HEK293 (cell line): ENCODE measurements at regions not wholly inside any gene's neighbourhood (a gene's known extent, or its start where the extent isn't known, plus 50 kb on each side); places are given as distances from the start of the nearest gene placed in this dataset.

Source experiments
- CTCF ChIA-PET: fragments of 350-600 bp; formaldehyde crosslinking; extraction: SDS; loops from one replicate; lab custom pipeline; 2021; ENCODE audit warnings: antibody characterized with exemption; lab: Yijun Ruan, JAX
- POLR2A ChIA-PET: fragments of 300-600 bp; formaldehyde crosslinking; extraction: SDS; loops from one replicate; lab custom pipeline; 2020; ENCODE audit warnings: antibody characterized with exemption, inconsistent platforms; lab: Yijun Ruan, JAX
- H3K27ac ChIP-seq: fragments of 200-500 bp; sonication (Bioruptor generic); 2 replicates; pipeline ENCODE4 v1.5.1; 2014; ENCODE audit warnings: low read depth, low read length, control low read depth, inconsistent platforms; ENCODE audit errors: extremely low read depth
- H3K36me3 ChIP-seq, 2 experiments: fragments of 200-500 bp in 1 of 2; sonication (Bioruptor generic) in 1 of 2; 1 replicate in 1 of 2; 2 replicates in 1 of 2; pipeline ENCODE4 v1.5.1; 2014 to 2017; ENCODE audit warnings: inconsistent platforms in 2 of 2, low read length in 2 of 2; ENCODE audit not compliant: control insufficient read depth in 2 of 2, insufficient read depth in 1 of 2
- H3K4me1 ChIP-seq: fragments of 200-500 bp; sonication (Bioruptor generic); 2 replicates; pipeline ENCODE4 v1.5.1; 2014; ENCODE audit warnings: mild to moderate bottlenecking, low read length, inconsistent platforms; ENCODE audit not compliant: control insufficient read depth, insufficient read depth
- H3K4me3 ChIP-seq: 2 replicates; pipeline ENCODE4 v1.5.1; 2011; ENCODE audit warnings: low read depth, mild to moderate bottlenecking, control low read depth, low read length, moderate library complexity
- H3K9me3 ChIP-seq: fragments of 200-500 bp; sonication (Bioruptor generic); 2 replicates; pipeline ENCODE4 v1.5.1; 2014; ENCODE audit warnings: low read depth, low read length, inconsistent platforms; ENCODE audit not compliant: control insufficient read depth, insufficient read depth
- MZF1 ChIP-seq: fragments of 450-650 bp; formaldehyde crosslinking; IDR thresholded peaks from 2 replicates; pipeline ENCODE4 v1.5.1; 2017; ENCODE audit warnings: missing biosample characterization, missing genetic modification characterization, borderline replicate concordance
- RBAK ChIP-seq: fragments of 450-650 bp; formaldehyde crosslinking; IDR thresholded peaks from 2 replicates; pipeline ENCODE4 v1.5.1; 2016; ENCODE audit warnings: missing biosample characterization, missing genetic modification characterization
- SP3 ChIP-seq: fragments of 450-650 bp; formaldehyde crosslinking; IDR thresholded peaks from 2 replicates; pipeline ENCODE4 v1.5.1; 2016; ENCODE audit warnings: missing biosample characterization, missing genetic modification characterization
- ZBTB1 ChIP-seq: fragments of 450-650 bp; formaldehyde crosslinking; IDR thresholded peaks from 2 replicates; pipeline ENCODE4 v1.5.1; 2016; ENCODE audit warnings: missing biosample characterization, missing genetic modification characterization
- ZBTB21 ChIP-seq: fragments of 450-650 bp; formaldehyde crosslinking; IDR thresholded peaks from 2 replicates; pipeline ENCODE4 v1.5.1; 2017; ENCODE audit warnings: missing biosample characterization, missing genetic modification characterization
- ZBTB8A ChIP-seq: fragments of 450-650 bp; formaldehyde crosslinking; IDR thresholded peaks from 2 replicates; pipeline ENCODE4 v1.5.1; 2016; ENCODE audit warnings: missing biosample characterization, missing genetic modification characterization
- ZFP37 ChIP-seq: fragments of 450-650 bp; formaldehyde crosslinking; IDR thresholded peaks from 2 replicates; pipeline ENCODE4 v1.5.1; 2016; ENCODE audit warnings: missing biosample characterization, missing genetic modification characterization
- ZNF138 ChIP-seq: fragments of 450-650 bp; formaldehyde crosslinking; IDR thresholded peaks from 2 replicates; pipeline ENCODE4 v1.5.1; 2016; ENCODE audit warnings: missing biosample characterization, missing genetic modification characterization, borderline replicate concordance
- ZNF157 ChIP-seq: fragments of 450-650 bp; formaldehyde crosslinking; IDR thresholded peaks from 2 replicates; pipeline ENCODE4 v1.5.1; 2016; ENCODE audit warnings: missing biosample characterization, missing genetic modification characterization
- ZNF19 ChIP-seq: fragments of 450-650 bp; formaldehyde crosslinking; IDR thresholded peaks from 2 replicates; pipeline ENCODE4; 2016; ENCODE audit warnings: missing biosample characterization, missing genetic modification characterization, low read depth
- ZNF239 ChIP-seq: fragments of 450-650 bp; formaldehyde crosslinking; IDR thresholded peaks from 2 replicates; pipeline ENCODE4 v1.5.1; 2016; ENCODE audit warnings: missing biosample characterization, missing genetic modification characterization
- ZNF274 ChIP-seq, 2 experiments: fragments of 200-500 bp in 1 of 2; fragments of 450-650 bp in 1 of 2; sonication (Bioruptor generic) in 1 of 2; formaldehyde crosslinking in 1 of 2; IDR thresholded peaks; 2 replicates each; pipeline versions ENCODE4 v1.5.1 to v1.6.1; 2014 to 2016; ENCODE audit warnings: borderline replicate concordance in 1 of 2, inconsistent platforms in 1 of 2, low read length in 1 of 2, missing biosample characterization in 1 of 2, missing genetic modification characterization in 1 of 2
- ZNF302 ChIP-seq: fragments of 450-650 bp; formaldehyde crosslinking; IDR thresholded peaks from 2 replicates; pipeline ENCODE4 v1.5.1; 2016; ENCODE audit warnings: missing biosample characterization, missing genetic modification characterization, low read depth
- ZNF354C ChIP-seq: fragments of 450-650 bp; formaldehyde crosslinking; IDR thresholded peaks from 2 replicates; pipeline ENCODE4 v1.5.1; 2016; ENCODE audit warnings: missing biosample characterization, missing genetic modification characterization, low read depth, borderline replicate concordance
- ZNF423 ChIP-seq: fragments of 450-650 bp; formaldehyde crosslinking; IDR thresholded peaks from 2 replicates; pipeline ENCODE4 v1.5.1; 2016; ENCODE audit warnings: missing biosample characterization, missing genetic modification characterization
- ZNF521 ChIP-seq: fragments of 450-650 bp; formaldehyde crosslinking; IDR thresholded peaks from 2 replicates; pipeline ENCODE4 v1.5.1; 2017; ENCODE audit warnings: missing biosample characterization, mild to moderate bottlenecking, missing genetic modification characterization
- ZNF529 ChIP-seq: fragments of 450-650 bp; formaldehyde crosslinking; IDR thresholded peaks from 2 replicates; pipeline ENCODE4 v1.5.1; 2017; ENCODE audit warnings: missing genetic modification characterization, missing biosample characterization; ENCODE audit not compliant: insufficient replicate concordance
- ZNF544 ChIP-seq: fragments of 450-650 bp; formaldehyde crosslinking; IDR thresholded peaks from 2 replicates; pipeline ENCODE4 v1.5.0; 2017; ENCODE audit warnings: missing biosample characterization, missing genetic modification characterization
- ZNF558 ChIP-seq: fragments of 450-650 bp; formaldehyde crosslinking; IDR thresholded peaks from 2 replicates; pipeline ENCODE4 v1.5.1; 2016; ENCODE audit warnings: missing biosample characterization, missing genetic modification characterization
- ZNF585B ChIP-seq: fragments of 450-650 bp; formaldehyde crosslinking; IDR thresholded peaks from 2 replicates; pipeline ENCODE4 v1.5.1; 2016; ENCODE audit warnings: missing biosample characterization, missing genetic modification characterization
- ZNF596 ChIP-seq: fragments of 450-650 bp; IDR thresholded peaks from 2 replicates; pipeline ENCODE4 v1.5.0; 2018; ENCODE audit warnings: missing biosample characterization, mild to moderate bottlenecking, missing genetic modification characterization, moderate library complexity
- ZNF658 ChIP-seq: fragments of 450-650 bp; formaldehyde crosslinking; IDR thresholded peaks from 2 replicates; pipeline ENCODE4; 2016; ENCODE audit warnings: missing biosample characterization, missing genetic modification characterization
- ZNF76 ChIP-seq: fragments of 450-650 bp; formaldehyde crosslinking; IDR thresholded peaks from 2 replicates; pipeline ENCODE4; 2016; ENCODE audit warnings: low read depth, missing biosample characterization, missing genetic modification characterization, borderline replicate concordance
- ZNF777 ChIP-seq: fragments of 450-650 bp; formaldehyde crosslinking; IDR thresholded peaks from 2 replicates; pipeline ENCODE4 v1.5.1; 2017; ENCODE audit warnings: missing biosample characterization, missing genetic modification characterization, borderline replicate concordance
- TF ChIP-seq, protein P1 (sequence below): fragments of 450-650 bp; IDR thresholded peaks from 2 replicates; pipeline ENCODE4 v1.5.1; 2018; ENCODE audit warnings: missing biosample characterization, mild to moderate bottlenecking, missing genetic modification characterization
- TF ChIP-seq, protein P2 (sequence below): fragments of 450-650 bp; formaldehyde crosslinking; IDR thresholded peaks from 2 replicates; pipeline ENCODE4 v1.5.1; 2016; ENCODE audit warnings: missing biosample characterization, missing genetic modification characterization
- TF ChIP-seq, protein P3 (sequence below): fragments of 450-650 bp; formaldehyde crosslinking; IDR thresholded peaks from 2 replicates; pipeline ENCODE4 v1.5.1; 2017; ENCODE audit warnings: missing biosample characterization, missing genetic modification characterization
- TF ChIP-seq, protein P4 (sequence below): fragments of 450-650 bp; formaldehyde crosslinking; IDR thresholded peaks from 2 replicates; pipeline ENCODE4 v1.5.1; 2016; ENCODE audit warnings: missing biosample characterization, missing genetic modification characterization

DNA sequence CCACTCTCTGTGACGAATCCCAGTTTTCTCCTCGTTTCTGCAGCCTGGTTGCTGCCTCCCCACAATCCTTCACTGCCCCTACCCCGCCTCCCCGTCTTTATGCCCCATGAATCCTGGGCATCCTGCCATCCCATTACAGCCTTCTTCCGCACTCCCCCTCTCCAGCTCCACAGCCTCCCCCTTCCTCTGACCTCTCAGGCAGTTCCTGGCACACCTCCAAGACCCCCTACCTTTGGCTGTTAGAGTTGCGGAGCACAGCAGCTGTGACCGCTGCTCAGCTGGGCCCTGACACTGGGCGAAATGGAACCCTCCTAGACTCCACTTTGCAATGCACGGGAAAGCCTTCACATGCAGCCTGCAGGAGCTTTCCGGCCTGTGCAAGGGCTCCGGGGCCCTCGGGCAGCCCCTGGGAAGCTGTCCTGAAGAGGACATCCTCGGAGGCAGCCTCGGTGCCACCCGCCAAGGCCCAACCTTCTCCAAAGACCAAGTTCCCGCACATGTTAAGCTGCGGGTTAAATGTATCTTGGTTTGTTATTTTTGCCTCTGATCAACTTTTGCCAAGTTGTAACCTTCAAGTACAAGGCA is 400.7 kb upstream of the MKI67 start (continued):
- TF ChIP-seq ZBTB21 (tag by site-specific recombination) (0 out of 2 replicates have a peak, but pooled peaks have one; percentile 24), ZNF658 (tag by site-specific recombination) (no peak), ZNF423 (tag by site-specific recombination) (peak; percentile 83; the same call in 1 of the 2 replicates), ZNF76 (tag by site-specific recombination) (peak; percentile 72), ZNF302 (tag by site-specific recombination) (no peak)
- TF ChIP-seq, protein P1, sequence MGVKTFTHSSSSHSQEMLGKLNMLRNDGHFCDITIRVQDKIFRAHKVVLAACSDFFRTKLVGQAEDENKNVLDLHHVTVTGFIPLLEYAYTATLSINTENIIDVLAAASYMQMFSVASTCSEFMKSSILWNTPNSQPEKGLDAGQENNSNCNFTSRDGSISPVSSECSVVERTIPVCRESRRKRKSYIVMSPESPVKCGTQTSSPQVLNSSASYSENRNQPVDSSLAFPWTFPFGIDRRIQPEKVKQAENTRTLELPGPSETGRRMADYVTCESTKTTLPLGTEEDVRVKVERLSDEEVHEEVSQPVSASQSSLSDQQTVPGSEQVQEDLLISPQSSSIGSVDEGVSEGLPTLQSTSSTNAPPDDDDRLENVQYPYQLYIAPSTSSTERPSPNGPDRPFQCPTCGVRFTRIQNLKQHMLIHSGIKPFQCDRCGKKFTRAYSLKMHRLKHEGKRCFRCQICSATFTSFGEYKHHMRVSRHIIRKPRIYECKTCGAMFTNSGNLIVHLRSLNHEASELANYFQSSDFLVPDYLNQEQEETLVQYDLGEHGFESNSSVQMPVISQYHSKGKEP (tag by site-specific recombination) = 0 out of 2 replicates have a peak, but pooled peaks have one; percentile 9

DNA sequence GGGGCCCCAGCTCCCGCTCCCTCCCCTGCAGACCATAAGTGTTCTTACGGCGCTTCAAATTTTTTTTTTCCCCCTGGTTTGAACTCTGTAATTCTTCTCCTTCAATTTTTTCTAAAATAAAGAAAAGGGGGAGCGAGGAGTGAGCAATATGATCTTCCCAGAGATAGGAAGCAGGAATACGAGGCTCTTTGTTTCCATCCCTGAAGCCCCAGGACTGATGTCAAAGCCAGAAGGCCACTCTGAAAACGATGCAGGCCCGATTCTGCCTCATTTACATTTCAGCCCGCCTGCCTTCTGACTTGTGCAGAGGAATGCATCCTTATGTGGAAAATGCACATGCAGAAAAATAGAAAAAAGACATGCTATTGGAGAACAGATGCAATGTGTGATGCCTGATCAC is 401.5 kb upstream of the MKI67 start:
- no peak for TF ChIP-seq ZFP37 (tag by site-specific recombination)
- TF ChIP-seq ZNF354C = no peak
- TF ChIP-seq ZNF157 = no peak
- TF ChIP-seq, all 188 proteins: peak for 0
- CTCF ChIA-PET = interaction anchor here (5.6 kb wide), 1 partner anchor 259 kb away, joined by 27 read pairs; no protein-coding TSS in a partner anchor
- POLR2A ChIA-PET = no interaction called here
- Histone ChIP-seq H3K4me3 (no peak overlapping the region), H3K27ac (no peak overlapping the region), H3K36me3 (no peaks in the 10 kb centered on the region), H3K9me3 (no peaks in the 10 kb centered on the region), H3K4me1 (peaks cover 17% of the 10 kb centered on the region)

DNA sequence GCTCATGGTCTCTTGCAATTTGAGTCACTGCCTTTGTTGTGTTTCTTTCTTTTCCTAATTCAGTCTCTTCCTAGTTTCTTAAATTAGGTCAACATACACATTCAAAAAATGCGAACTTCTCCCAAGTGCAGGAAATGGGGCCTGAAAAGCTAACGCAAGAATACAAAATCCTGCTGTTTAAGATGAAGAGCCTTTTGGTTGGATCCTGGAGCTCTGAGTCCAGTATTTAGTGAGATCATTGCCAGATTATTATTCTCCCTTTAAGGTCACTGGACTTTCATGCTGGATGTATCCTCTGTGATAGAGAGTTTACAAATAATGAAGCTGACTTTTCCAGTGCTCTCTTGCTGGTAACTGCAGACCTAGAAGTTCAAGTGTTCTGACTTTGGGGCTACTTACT is 401.9 kb upstream of the MKI67 start:
- Histone ChIP-seq H3K36me3 (no peaks in the 10 kb centered on the region), H3K4me1 (peaks cover 17% of the 10 kb centered on the region), H3K4me3 (no peak overlapping the region), H3K27ac (no peak overlapping the region), H3K9me3 (no peaks in the 10 kb centered on the region)
- TF ChIP-seq ZNF777 (tag by site-specific recombination) (no peak), SP3 (tag by site-specific recombination) (no peak), RBAK (no peak), ZNF274 (IDR thresholded peaks at IDR 0.05; ENCODE audit: low read length) (no peak), ZNF274 (tag by site-specific recombination; IDR thresholded peaks at IDR 0.05; ENCODE audit: borderline replicate concordance) (no peak), ZNF521 (tag by site-specific recombination) (no peak), ZNF585B (tag by site-specific recombination) (no peak), ZNF558 (tag by site-specific recombination) (no peak), ZBTB1 (tag by site-specific recombination) (no peak), ZNF529 (tag by site-specific recombination) (no peak), ZNF596 (no peak), ZBTB8A (tag by site-specific recombination) (no peak), ZNF138 (tag by site-specific recombination) (no peak), MZF1 (tag by site-specific recombination) (no peak), ZNF239 (tag by site-specific recombination) (no peak), ZNF19 (tag by site-specific recombination) (no peak), ZNF544 (tag by site-specific recombination) (no peak)
- TF ChIP-seq, protein P2, sequence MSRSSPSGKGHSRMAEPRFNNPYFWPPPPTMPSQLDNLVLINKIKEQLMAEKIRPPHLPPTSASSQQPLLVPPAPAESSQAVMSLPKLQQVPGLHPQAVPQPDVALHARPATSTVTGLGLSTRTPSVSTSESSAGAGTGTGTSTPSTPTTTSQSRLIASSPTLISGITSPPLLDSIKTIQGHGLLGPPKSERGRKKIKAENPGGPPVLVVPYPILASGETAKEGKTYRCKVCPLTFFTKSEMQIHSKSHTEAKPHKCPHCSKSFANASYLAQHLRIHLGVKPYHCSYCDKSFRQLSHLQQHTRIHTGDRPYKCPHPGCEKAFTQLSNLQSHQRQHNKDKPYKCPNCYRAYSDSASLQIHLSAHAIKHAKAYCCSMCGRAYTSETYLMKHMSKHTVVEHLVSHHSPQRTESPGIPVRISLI = no peak
- TF ChIP-seq, protein P3, sequence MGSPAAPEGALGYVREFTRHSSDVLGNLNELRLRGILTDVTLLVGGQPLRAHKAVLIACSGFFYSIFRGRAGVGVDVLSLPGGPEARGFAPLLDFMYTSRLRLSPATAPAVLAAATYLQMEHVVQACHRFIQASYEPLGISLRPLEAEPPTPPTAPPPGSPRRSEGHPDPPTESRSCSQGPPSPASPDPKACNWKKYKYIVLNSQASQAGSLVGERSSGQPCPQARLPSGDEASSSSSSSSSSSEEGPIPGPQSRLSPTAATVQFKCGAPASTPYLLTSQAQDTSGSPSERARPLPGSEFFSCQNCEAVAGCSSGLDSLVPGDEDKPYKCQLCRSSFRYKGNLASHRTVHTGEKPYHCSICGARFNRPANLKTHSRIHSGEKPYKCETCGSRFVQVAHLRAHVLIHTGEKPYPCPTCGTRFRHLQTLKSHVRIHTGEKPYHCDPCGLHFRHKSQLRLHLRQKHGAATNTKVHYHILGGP (tag by site-specific recombination) = no peak
- TF ChIP-seq, protein P4, sequence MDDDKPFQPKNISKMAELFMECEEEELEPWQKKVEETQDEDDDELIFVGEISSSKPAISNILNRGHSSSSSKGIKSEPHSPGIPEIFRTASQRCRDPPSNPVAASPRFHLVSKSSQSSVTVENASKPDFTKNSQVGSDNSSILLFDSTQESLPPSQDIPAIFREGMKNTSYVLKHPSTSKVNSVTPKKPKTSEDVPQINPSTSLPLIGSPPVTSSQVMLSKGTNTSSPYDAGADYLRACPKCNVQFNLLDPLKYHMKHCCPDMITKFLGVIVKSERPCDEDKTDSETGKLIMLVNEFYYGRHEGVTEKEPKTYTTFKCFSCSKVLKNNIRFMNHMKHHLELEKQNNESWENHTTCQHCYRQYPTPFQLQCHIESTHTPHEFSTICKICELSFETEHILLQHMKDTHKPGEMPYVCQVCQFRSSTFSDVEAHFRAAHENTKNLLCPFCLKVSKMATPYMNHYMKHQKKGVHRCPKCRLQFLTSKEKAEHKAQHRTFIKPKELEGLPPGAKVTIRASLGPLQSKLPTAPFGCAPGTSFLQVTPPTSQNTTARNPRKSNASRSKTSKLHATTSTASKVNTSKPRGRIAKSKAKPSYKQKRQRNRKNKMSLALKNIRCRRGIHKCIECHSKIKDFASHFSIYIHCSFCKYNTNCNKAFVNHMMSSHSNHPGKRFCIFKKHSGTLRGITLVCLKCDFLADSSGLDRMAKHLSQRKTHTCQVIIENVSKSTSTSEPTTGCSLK (tag by site-specific recombination) = no peak
- ChIA-PET CTCF (interaction anchor here (0.5 to 5.6 kb wide), 4 partner anchors 10 to 316 kb away, joined by 3 to 27 read pairs (median 6); no protein-coding TSS in a partner anchor), POLR2A (no interaction called here)
